ENCODE measurements at regions not wholly inside any gene's neighbourhood (a gene's known extent, or its start where the extent isn't known, plus 50 kb on each side); places are given as distances from the start of the nearest gene placed in this dataset.
A peak's percentile ranks its signal among the peaks of the same experiment; 100 is the strongest.

DNA sequence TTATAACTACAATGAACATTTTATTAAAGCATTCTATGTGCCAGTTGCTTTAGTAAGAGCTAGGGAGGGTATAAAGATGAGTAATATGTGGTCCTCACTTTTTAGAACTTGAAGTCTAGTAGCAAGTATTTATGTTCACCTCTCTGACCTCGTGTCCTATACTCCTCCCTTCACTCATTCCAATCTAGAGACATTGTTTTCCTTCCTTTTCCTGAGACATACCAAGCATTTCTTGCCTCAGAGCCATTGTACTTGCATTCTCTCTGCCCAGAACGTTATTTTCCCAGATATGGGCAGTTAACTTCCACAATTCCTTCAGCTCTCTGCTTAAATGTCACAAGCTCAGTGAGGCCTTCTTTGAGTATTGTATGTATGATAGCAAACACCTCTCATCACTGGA is 408.6 kb downstream of the PDCD6IP start:
- DNase-seq (ENCODE audit: insufficient read length) (no peak), FAIRE-seq (no peak)
- TF ChIP-seq POLR2AphosphoS5 (IDR thresholded peaks at IDR 0.05; ENCODE audit: low read depth, low read length) (no peak), TAF1 (IDR thresholded peaks at IDR 0.05; ENCODE audit: borderline replicate concordance, low read depth, low read length) (no peak), POLR2A (IDR thresholded peaks at IDR 0.05; ENCODE audit: low read depth, low read length) (no peak)

DNA sequence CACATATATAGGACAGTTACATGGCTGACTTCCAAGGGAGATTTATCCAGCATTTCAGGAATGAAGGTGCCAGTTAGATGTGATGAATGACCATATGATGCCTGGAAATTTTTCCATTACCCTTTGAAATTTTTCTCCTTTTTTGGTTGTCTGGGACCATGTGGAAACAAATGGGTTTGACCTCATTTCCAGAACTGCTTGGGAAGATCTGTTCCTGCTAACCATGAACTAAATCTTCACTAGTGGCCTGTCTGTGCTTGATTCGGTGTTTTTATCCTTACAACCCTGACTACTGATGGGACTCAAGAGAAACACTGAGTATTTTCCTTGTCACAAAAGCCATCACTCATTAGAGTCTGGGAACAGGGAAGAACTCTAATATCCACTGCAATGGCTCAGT is 409.4 kb downstream of the PDCD6IP start:
- FAIRE-seq (peak; percentile 57), DNase-seq (ENCODE audit: insufficient read length) (no peak)
- TF ChIP-seq POLR2AphosphoS5 (IDR thresholded peaks at IDR 0.05; ENCODE audit: low read depth, low read length) (no peak), TAF1 (IDR thresholded peaks at IDR 0.05; ENCODE audit: borderline replicate concordance, low read depth, low read length) (no peak), POLR2A (IDR thresholded peaks at IDR 0.05; ENCODE audit: low read depth, low read length) (no peak)

DNA sequence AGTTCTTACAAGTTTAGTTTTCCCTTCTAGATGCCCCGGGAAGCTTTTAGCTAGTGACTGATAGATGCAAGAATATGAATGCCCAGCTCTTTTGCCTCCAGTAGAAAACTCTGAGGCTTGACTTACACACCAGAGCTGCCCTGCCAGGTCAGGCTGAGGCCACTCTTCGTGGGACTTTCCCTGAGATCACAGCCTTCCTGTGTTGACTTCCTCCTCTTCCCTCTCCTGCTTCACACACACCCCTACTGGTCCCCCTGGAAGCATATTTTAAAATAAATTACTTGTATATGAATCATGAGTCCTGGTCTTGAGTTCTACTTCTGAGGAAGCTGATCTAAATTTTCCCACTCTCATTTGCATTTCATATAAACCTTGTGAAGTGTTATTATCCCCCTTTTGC is 413.7 kb downstream of the PDCD6IP start:
- DNase-seq (ENCODE audit: insufficient read length) (no peak), FAIRE-seq (peak; percentile 21)
- TF ChIP-seq TAF1 (IDR thresholded peaks at IDR 0.05; ENCODE audit: borderline replicate concordance, low read depth, low read length) (no peak), POLR2AphosphoS5 (IDR thresholded peaks at IDR 0.05; ENCODE audit: low read depth, low read length) (no peak), POLR2A (IDR thresholded peaks at IDR 0.05; ENCODE audit: low read depth, low read length) (no peak)

DNA sequence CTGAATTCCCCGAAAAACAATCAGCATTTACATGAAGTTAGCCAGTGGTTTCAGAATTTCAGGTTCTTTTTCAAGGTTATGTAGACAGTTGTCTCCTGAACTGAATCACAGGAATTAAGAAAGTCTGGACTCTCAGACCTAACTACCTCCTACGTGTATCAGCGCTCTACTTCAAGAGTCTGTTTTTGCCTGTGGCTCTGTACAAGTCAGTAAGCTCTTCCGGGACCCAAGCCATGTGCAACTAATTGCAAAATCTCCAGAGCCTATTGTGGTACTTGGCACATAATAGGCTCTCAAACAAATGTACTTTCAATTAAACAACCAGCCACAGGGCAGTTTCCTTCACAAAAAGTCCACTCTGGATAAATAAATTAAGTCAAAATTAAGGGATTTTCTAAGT is 414.2 kb downstream of the PDCD6IP start:
- FAIRE-seq (no peak), DNase-seq (ENCODE audit: insufficient read length) (no peak)
- TF ChIP-seq TAF1 (IDR thresholded peaks at IDR 0.05; ENCODE audit: borderline replicate concordance, low read depth, low read length), result no peak
- TF ChIP-seq POLR2A (IDR thresholded peaks at IDR 0.05; ENCODE audit: low read depth, low read length), result no peak
- no peak for TF ChIP-seq POLR2AphosphoS5 (IDR thresholded peaks at IDR 0.05; ENCODE audit: low read depth, low read length)

DNA sequence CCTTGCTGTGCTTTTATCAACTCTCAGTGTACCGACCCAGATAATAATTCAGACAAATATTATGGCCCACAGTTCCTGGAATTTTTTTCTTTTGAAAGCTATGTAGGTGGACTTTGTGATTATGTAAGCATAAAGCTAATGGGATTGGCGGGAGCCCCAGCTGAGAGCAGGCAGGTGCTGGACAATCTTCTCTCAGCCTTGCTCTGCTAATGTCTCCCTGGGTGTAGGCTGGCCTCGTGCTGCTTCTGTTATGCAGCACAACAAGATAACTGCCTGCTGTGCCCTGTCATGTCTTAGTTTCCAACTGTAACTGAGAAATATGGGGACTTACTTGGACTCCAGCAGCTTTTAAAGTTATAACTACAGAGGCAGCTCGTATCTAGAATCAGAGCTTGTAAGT is 415.0 kb downstream of the PDCD6IP start:
- FAIRE-seq, result no peak
- no peak for TF ChIP-seq TAF1 (IDR thresholded peaks at IDR 0.05; ENCODE audit: borderline replicate concordance, low read depth, low read length)
- TF ChIP-seq POLR2AphosphoS5 (IDR thresholded peaks at IDR 0.05; ENCODE audit: low read depth, low read length), result no peak
- DNase-seq (ENCODE audit: insufficient read length), result no peak

DNA sequence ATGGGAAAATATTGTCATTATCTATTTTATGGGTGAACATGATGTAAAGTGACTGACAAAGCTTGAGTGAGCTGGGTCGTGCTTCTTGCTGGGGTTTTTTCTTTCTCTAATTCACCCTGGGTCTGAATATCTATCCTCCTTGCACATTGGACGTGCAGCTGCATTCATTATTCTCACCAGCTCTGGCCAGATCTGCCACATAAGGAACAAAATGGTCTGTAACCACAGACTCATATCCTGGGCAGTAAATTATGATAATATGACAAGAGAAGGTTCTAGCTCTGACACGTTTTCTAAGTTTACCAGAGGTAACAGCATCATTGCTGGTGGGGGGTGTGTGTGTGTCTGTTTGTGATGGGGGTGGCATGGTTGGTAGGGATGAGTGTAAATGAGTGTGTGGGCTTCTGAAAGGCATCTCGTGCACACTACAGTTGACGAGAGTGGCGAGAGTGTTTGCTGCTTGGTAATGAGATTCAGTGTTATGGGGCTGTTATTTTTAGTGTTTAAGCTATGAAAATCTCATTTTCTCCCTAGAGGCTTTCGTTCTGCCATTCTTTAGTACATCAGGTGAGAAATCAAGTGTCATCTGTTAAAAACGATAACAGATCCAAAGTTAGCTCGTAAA is 418.4 kb downstream of the PDCD6IP start:
- TF ChIP-seq TAF1 (IDR thresholded peaks at IDR 0.05; ENCODE audit: borderline replicate concordance, low read depth, low read length) (no peak), POLR2A (IDR thresholded peaks at IDR 0.05; ENCODE audit: low read depth, low read length) (no peak), POLR2AphosphoS5 (IDR thresholded peaks at IDR 0.05; ENCODE audit: low read depth, low read length) (no peak)
- FAIRE-seq (peak; percentile 81), DNase-seq (ENCODE audit: insufficient read length) (no peak)

DNA sequence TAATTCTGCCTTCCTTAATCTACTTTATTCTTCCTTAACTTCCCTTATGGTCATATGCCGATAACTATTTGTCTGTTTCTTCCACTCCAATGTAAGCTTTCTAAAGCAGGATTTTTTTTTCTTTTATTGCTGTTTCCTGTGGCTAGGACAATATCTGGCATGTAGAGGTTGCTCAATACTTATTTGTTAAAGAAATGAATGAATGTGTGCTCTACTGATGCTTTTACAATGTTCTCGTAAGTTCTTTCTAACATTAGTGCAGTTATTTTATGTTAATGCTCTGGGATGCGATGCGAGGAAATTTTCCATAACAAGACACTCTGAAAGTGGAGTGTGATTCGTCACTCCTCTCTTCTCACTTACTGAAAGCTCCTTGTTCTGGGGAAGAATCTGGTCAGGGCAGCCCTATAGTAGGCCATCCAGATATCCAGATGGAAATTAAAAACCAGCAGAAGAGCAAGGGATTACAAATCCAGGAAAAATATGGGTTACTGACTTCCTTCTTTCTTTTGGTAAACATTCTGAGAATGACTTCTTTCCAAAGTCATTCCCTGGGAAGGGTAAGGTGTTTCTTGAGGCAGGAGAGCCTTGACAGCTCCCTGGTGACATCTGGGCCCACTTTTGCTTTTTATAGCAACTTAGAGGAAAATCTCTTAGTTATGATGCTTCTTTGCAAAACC is 420.4 kb downstream of the PDCD6IP start:
- FAIRE-seq (no peak), DNase-seq (ENCODE audit: insufficient read length) (no peak)
- TF ChIP-seq POLR2A (IDR thresholded peaks at IDR 0.05; ENCODE audit: low read depth, low read length) (no peak), TAF1 (IDR thresholded peaks at IDR 0.05; ENCODE audit: borderline replicate concordance, low read depth, low read length) (no peak), POLR2AphosphoS5 (IDR thresholded peaks at IDR 0.05; ENCODE audit: low read depth, low read length) (no peak)

DNA sequence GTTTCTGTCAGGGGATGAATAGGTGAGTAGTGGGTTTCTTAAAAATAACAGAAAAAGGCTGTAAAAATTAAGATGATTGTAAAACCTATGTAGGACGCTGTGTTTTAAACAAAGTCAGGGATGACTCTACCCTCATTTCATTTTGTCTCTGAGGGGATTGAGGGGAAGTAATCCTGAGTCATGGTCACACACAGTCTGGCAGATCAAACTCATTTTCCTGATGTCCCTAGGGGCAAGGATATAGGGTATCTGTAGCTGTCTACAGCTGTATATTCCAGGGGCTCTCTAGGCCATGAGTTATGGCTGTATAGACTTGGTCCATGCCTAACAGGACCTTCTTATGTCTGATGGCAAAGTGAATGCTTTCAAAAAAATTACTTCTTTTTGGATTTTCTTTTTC is 421.1 kb downstream of the PDCD6IP start:
- FAIRE-seq (no peak), DNase-seq (ENCODE audit: insufficient read length) (no peak)
- TF ChIP-seq TAF1 (IDR thresholded peaks at IDR 0.05; ENCODE audit: borderline replicate concordance, low read depth, low read length), result no peak
- TF ChIP-seq POLR2AphosphoS5 (IDR thresholded peaks at IDR 0.05; ENCODE audit: low read depth, low read length), result no peak
- TF ChIP-seq POLR2A (IDR thresholded peaks at IDR 0.05; ENCODE audit: low read depth, low read length), result no peak

DNA sequence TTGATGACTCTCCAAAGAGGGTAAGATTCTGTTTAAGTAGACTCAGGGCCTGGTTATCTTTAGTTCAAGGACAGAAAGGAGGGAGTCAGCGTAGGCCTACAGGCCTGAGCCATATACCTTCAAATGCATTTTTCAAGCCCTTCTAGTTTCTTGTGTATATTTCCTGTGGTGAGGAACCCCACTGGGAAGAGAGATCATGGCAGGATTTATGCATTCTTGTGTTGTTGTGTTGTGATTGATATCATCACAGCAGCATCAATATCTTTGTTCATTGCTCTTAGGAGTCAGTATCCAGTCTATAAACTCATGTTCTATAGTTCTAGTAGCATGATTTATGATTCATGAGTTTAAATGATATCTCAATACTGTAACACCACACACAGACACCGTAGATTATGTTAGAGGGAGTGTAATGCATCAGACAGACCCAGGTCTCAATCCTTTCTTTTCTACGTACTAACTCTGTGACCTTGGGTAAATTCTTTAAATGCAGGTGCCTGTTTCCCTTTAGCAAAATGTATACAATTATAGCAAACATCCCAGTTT is 427.5 kb downstream of the PDCD6IP start:
- FAIRE-seq, result no peak
- TF ChIP-seq POLR2A (IDR thresholded peaks at IDR 0.05; ENCODE audit: low read depth, low read length), result no peak
- no peak for TF ChIP-seq POLR2AphosphoS5 (IDR thresholded peaks at IDR 0.05; ENCODE audit: low read depth, low read length)
- no peak for TF ChIP-seq TAF1 (IDR thresholded peaks at IDR 0.05; ENCODE audit: borderline replicate concordance, low read depth, low read length)
- no peak for DNase-seq (ENCODE audit: insufficient read length)

DNA sequence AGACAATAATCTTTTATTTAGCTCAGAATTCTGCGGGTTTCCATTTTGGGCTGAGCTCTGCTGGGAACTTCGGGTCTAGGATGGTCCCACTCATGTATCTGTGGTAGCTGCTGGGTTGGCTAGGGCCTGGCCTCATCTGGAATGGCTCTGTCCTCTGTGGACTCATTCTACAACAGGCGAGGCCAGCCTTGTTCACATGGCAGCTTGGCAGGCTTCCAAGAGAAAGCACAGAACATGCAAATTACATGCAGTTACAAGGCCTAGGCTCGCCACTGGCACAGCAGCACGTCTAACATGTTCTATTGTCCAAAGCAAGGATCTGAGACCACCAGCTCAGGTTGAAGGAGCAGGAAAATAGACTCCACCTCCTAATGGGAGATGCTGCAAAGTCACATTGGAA is 431.4 kb downstream of the PDCD6IP start:
- FAIRE-seq (no peak), DNase-seq (ENCODE audit: insufficient read length) (no peak)
- no peak for TF ChIP-seq POLR2AphosphoS5 (IDR thresholded peaks at IDR 0.05; ENCODE audit: low read depth, low read length)
- no peak for TF ChIP-seq POLR2A (IDR thresholded peaks at IDR 0.05; ENCODE audit: low read depth, low read length)
- TF ChIP-seq TAF1 (IDR thresholded peaks at IDR 0.05; ENCODE audit: borderline replicate concordance, low read depth, low read length), result no peak

DNA sequence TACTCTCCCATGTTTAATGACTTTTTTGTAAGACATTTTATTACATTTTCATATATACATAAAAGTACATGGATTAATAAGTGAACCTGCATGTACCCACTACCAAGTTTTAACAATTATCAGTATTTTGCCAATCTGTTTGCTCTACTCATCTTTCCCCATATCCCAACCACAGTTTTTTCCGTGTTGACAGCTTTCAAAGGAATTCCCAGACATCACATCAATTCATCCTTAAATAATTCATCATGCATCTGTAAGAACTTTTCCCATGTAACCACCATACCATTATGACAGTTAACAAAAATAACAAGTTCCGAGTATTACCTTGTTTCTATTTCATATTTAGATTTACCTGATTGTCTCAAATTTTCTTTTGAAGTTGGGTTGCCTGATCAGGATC is 436.7 kb downstream of the PDCD6IP start:
- TF ChIP-seq TAF1 (IDR thresholded peaks at IDR 0.05; ENCODE audit: borderline replicate concordance, low read depth, low read length) (no peak), POLR2A (IDR thresholded peaks at IDR 0.05; ENCODE audit: low read depth, low read length) (no peak), POLR2AphosphoS5 (IDR thresholded peaks at IDR 0.05; ENCODE audit: low read depth, low read length) (no peak)
- no peak for FAIRE-seq
- no peak for DNase-seq (ENCODE audit: insufficient read length)

DNA sequence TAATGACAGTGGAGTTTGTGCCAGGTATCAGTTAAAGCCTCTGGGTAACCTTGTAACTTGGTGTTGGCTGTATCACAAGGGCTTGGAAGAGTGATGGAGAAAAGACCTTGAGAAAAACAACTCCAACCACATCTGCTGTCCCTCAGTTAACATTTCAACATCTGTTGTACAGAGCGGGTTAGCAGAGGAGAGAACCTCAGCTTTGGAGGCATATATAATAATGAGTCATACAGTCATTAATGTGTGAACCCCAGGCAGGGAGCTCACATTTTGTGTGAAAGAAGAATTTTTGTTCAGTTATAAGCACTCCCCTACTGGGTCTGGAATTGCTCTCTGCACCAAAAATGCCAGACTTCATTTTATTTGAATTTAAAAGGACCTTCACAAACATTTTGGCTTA is 439.5 kb downstream of the PDCD6IP start:
- no peak for TF ChIP-seq TAF1 (IDR thresholded peaks at IDR 0.05; ENCODE audit: borderline replicate concordance, low read depth, low read length)
- no peak for TF ChIP-seq POLR2AphosphoS5 (IDR thresholded peaks at IDR 0.05; ENCODE audit: low read depth, low read length)
- no peak for TF ChIP-seq POLR2A (IDR thresholded peaks at IDR 0.05; ENCODE audit: low read depth, low read length)
- no peak for FAIRE-seq
- DNase-seq (ENCODE audit: insufficient read length), result no peak

Measured in GM12892 (cell line).